Left kidney (tissue), 1 donor: ENCODE measurements at regions not wholly inside any gene's neighbourhood (a gene's known extent, or its start where the extent isn't known, plus 50 kb on each side); places are given as distances from the start of the nearest gene placed in this dataset.
"Not testable (repeated sequence)": the region's sequence is repeated elsewhere in the genome, so short reads cannot be mapped to it uniquely, and the experiment has no call there.

Source experiments
- DNase-seq: peaks from one replicate; pipeline ENCODE4 v3.0.0-alpha.2; 2013

- no peak for DNase-seq
Observed at GRCh38 chr2:131584380-131584779, 56.7 kb downstream of the CCDC74A start.

DNA sequence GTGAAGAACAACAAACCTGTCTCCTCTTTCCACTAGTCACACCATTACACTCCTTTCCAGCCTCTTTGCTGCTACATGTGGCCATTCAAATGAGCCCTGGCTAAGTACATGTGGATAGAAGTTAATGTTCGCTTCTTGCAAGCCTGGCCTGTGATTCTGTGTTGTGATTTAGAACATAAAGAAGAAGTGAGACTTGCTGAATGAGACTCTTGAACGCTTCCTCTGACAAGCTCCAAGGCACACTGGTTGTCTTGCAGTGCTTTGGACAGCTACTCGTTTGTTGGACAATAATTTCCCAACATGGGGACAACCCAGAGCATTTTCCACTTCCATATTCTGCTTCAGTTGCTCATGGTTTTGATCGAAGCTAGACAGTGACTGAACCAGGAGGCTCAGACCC, 57.3 kb downstream of the CCDC74A start:
- DNase-seq, result no peak

DNA sequence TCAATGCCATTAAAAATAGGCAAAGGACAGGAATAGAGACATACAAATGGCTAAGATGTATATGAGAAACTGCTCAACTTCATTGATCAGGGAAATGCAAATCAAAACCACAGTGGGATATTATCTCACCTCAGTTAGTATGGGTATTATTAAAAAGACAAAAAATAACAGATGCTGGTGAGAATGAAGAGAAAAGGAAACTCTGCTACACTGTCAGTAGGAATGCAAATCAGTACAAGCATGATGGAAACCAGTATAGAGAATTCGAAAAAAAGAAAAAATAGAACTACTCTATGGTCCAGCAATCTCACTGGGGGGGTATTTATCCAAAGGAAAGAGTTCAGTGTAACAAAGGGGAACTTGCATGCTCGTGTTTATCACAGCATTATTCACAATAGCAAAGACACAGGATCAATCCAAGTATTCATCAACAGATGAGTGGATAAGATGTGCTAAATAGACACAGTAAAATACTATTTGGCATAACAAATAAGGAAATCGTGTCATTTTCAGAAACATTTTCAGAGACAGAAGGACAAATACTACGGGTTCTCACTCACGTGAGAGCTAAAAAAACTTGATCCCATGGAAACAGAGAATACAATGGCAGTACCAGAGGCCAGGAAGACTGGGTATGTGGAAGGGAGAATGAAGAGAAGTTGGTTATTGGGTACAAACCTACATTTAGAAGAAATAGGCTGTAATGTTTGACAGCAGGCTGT, 60.6 kb downstream of the CCDC74A start:
- DNase-seq, result no peak

GRCh38 chr2:131589126-131589525, 61.4 kb downstream of the CCDC74A start:
- DNase-seq, result not testable (repeated sequence)

DNA sequence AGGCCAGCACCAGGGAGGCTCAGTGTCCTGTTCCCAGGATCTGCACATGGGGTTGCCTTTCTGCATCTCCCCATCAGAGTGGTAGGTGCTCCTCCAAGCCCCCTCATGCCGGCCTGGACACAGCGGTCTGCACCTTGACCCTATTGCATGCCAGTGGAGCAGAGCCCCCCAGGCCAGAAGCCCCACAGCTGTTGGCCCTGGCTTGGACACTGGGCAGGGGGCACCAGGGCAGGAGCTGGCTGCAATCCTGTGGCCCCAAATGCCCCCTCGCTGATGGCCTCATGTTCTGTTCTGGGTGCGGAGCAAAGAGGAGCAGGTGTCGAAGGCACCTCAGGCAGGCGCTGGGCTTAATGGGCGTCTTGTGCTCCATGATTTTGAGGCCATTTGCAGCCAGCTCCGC, 62.7 kb downstream of the CCDC74A start:
- no peak for DNase-seq

DNA sequence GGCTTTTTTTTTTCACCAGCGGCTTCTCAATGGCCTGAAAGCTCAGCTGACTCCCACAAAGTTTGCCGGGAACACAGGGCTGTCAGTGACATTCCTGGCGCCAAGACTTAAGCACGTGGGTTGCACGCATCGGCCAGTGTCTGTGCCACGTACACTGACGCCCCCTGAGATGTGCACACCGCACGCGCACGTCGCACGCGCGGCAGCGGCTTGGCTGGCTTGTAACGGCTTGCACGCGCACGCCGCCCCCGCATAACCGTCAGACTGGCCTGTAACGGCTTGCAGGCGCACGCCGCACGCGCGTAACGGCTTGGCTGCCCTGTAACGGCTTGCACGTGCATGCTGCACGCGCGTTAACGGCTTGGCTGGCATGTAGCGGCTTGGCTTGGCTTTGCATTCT, 63.2 kb downstream of the CCDC74A start:
- no peak for DNase-seq

- DNase-seq, result not testable (repeated sequence)
Observed at GRCh38 chr2:131596561-131596960, 68.9 kb downstream of the CCDC74A start.

DNA sequence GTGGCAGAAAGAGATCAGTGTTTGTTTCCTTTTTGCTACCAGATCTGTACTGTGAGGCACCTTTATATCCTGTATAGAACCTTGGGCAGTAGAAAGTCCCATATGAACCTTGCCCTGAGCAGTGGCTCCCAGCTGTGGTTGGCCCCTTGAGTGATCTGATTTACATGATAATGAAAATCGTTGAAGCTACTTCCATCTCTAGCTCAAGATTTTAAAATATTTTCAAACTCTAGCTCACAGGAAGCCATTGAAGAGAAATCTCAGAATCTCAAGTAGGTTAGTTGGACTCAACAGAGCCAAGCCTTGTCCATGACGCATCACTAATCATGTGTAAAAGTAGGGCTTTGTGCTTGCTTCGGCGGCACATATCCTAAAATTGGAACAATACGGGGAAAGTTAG, 74.8 kb downstream of the CCDC74A start:
- not testable (repeated sequence) for DNase-seq

- DNase-seq, result not testable (repeated sequence)
Observed at GRCh38 chr2:131604652-131605051, 77.0 kb downstream of the CCDC74A start.

DNA sequence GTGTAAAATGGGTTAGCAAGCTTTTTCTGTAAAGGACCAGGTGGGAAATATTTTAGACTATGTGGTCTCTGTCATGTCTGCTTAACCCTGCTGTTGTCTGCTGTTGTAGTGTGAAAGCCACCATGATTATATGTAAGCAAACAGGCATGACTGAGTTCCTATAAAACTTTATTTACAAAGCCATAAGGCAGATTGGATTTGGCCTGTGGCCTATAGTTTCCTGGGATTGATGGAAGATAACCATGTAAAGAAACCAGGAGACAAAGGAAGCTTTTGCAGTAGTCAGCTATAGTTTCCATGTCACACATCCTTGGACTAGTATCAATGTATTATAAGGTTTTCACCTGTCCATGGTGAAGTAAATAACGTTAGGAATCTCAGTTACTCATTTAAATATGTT, 78.7 kb downstream of the CCDC74A start:
- DNase-seq, result not testable (repeated sequence)

- DNase-seq, result not testable (repeated sequence)
Observed at GRCh38 chr2:131607056-131607455, 79.4 kb downstream of the CCDC74A start.

- DNase-seq, result not testable (repeated sequence)
Observed at GRCh38 chr2:131614539-131614938, 86.9 kb downstream of the CCDC74A start.

GRCh38 chr2:131618320-131618719, 90.6 kb downstream of the CCDC74A start:
- not testable (repeated sequence) for DNase-seq

GRCh38 chr2:131622874-131623273, 95.2 kb downstream of the CCDC74A start:
- not testable (repeated sequence) for DNase-seq

DNA sequence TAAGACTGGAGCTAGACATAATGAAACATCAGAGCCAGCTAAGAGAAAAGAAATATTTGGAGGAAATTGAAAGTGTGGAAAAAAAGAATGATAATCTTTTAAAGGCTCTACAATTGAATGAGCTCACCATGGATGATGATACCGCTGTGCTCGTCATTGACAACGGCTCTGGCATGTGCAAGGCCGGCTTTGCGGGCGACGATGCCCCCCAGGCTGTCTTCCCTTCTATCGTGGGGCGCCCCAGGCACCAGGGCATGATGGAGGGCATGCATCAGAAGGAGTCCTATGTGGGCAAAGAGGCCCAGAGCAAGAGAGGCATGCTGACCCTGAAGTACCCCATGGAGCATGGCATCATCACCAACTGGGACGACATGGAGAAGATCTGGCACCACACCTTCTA, 98.3 kb downstream of the CCDC74A start:
- DNase-seq, result not testable (repeated sequence)

- DNase-seq, result not testable (repeated sequence)
Observed at GRCh38 chr2:131626565-131626964, 98.9 kb downstream of the CCDC74A start.

DNA sequence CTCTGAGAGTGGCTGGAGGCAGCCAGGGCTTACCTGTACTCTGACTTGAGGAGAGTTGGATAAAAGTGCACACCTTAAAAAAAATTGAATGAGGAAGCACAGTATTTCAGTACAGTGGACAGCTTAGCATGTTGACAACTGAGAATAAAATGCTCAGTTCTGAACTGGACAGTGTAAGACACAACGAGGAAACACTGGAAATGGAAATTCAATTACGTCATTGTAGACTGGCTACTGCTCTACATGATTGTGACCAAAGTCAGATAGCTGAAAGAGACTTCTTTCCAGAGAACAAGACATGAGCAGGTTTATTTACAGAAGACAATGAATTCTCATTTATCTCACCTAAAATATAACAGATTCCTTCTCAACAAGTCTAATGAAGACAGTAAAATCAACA, 100.1 kb downstream of the CCDC74A start:
- not testable (repeated sequence) for DNase-seq

- DNase-seq, result not testable (repeated sequence)
Observed at GRCh38 chr2:131631648-131632047, 104.0 kb downstream of the CCDC74A start.

DNA sequence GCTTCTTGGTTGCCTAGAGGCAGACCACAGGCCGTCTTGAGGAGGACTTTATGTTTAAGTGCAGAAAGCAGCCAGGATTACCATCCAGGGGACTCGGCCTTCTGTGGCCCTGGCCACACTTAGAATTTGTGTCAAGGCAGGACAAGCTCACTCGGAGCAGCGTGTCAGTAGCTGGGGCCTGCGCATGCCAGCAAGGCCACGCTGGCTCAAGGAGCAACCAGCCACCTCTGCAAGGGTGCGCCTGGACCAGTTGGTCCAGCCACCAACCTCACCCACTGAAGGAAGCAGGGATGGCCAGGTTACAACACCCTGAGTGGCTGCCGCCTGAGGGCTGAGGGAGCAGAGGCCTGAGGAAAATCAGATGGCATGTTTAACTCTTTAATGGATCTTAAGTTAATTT, 105.7 kb downstream of the CCDC74A start:
- not testable (repeated sequence) for DNase-seq

DNA sequence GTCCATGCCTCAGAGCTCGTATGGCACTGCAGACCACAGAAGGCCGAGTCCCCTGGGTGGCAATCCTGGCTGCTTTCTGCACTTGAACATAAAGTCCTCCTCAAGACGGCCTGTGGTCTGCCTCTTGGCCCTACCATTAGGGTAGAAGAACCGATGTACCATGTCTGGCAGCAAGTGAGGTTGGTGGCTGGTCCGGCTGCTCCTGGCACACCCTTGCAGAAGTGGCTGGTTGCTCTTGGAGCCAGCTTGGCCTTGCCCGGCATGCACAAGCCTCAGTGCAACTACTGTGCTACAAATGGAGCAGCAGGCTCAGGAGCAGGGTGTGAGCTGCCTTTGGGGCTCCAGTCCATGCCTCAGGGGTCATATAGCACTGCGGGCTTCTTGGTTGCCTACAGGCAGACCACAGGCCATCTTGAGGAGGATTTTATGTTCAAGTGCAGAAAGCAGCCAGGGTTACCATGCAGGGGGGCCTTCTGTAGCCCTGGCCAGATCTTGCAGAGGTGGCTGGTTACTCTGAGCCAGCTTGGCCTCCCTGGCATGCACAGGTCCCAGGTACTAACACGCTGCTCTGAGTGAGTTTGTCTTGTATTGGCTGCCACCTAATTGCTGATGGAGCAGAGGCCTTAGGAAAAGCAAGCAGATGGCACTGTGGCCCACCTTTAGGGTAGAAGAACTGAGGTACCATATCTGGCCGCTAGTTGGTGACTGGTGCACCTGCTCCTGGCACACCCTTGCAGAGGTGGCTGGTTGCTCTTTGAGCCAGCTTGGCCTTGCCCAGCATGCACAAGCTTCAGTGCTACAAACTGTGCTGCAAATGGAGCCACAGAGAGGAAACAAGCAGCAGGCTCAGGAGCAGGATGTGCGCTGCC, 106.4 kb downstream of the CCDC74A start:
- not testable (repeated sequence) for DNase-seq

DNA sequence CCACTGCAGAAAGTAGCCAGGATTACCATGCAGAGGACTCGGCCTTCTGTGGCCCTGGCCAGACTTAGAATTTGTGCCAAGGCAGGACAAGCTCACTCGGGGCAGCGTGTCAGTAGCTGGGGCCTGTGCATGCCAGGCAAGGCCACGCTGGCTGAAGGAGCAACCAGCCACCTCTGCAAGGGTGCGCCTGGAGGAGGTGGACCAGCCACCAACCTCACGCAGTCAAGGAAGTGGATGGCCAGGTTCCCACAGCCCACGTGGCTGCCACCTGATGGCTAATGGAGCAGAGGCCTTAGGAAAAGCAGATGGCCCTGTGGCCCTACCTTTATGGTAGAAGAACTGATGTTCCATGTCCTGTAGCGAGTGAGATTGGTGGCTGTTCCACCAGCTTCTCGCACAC, 107.9 kb downstream of the CCDC74A start:
- DNase-seq, result no peak

DNA sequence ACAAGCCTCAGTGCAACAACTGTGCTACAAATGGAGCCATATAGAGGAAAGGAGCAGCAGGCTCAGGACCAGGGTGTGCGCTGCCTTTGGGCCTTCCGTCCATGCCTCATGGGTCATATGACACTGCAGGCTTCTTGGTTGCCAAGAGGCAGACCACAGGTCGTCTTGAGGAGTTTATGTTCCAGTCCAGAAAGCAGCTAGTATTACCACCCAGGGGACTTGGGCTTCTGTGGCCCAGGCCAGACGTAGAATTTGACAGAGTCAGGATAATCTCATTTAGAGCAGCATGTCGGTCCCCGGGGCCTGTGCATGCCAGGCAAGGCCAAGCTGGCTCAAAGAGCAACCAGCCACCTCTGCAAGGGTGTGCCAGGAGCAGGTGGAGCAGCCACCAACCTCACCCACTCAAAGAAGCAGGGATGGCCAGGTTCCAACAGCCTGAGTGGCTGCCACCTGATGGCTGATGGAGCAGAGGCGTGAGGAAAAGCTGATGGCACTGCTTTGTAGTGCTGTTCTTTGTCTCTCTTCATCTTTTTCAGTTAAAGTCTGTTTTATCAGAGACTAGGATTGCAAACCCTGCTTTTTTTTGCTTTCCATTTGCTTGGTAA, 109.1 kb downstream of the CCDC74A start:
- DNase-seq, result not testable (repeated sequence)
